Stomach (tissue), 8 donors: ENCODE measurements at regions not wholly inside any gene's neighbourhood (a gene's known extent, or its start where the extent isn't known, plus 50 kb on each side); places are given as distances from the start of the nearest gene placed in this dataset.

Experiments used
- DNase-seq, 2 donors: peaks; one replicate each; pipeline versions ENCODE4 v3.0.0 to v3.0.0-alpha.2; 2013 to 2019
- H3K27ac ChIP-seq, 5 donors: fragments of 200-600 bp in 4 of 5; sonication (generic) in 4 of 5; one replicate each; pipeline ENCODE4 v1.5.1; 2013 to 2019; ENCODE audit warnings: mild to moderate bottlenecking in 1 of 5, moderate library complexity in 1 of 5
- H3K27me3 ChIP-seq, 3 donors: fragments of 200-600 bp; sonication (generic); one replicate each; pipeline ENCODE4 v1.5.1; 2017 to 2019; ENCODE audit warnings: mixed run types in 1 of 3
- H3K36me3 ChIP-seq, 4 donors: fragments of 200-600 bp; sonication (generic); 1 replicate in 3 of 4; 2 replicates in 1 of 4; pipeline ENCODE4 v1.5.1; 2016 to 2019
- H3K4me1 ChIP-seq, 4 donors: fragments of 200-600 bp; sonication (generic); one replicate each; pipeline ENCODE4 v1.5.1; 2016 to 2019
- H3K4me3 ChIP-seq, 4 donors: fragments of 200-600 bp; sonication (generic) in 3 of 4; one replicate each; pipeline ENCODE4 v1.5.1; 2016 to 2019; ENCODE audit warnings: mild to moderate bottlenecking in 1 of 4
- H3K9me3 ChIP-seq, 4 donors: fragments of 200-600 bp; sonication (generic); one replicate each; pipeline ENCODE4 v1.5.1; 2016 to 2019
- EP300 ChIP-seq: sonication (generic); formaldehyde crosslinking; IDR thresholded peaks from one replicate; pipeline ENCODE4 v1.6.1; 2017; ENCODE audit warnings: antibody characterized with exemption
- POLR2A ChIP-seq, 4 donors: fragments of 450-650 bp; IDR thresholded peaks; one replicate each; pipeline ENCODE4 v1.6.1; 2016; ENCODE audit warnings: antibody characterized with exemption in 4 of 4, control low read depth in 2 of 4, mild to moderate bottlenecking in 1 of 4, moderate library complexity in 1 of 4
- POLR2AphosphoS5 ChIP-seq, 3 donors: sonication (generic); formaldehyde crosslinking; IDR thresholded peaks; one replicate each; pipeline ENCODE4 v1.6.1; 2016; ENCODE audit warnings: antibody characterized with exemption in 3 of 3
- WGBS, 5 donors: extraction: QIAGEN DNeasy Blood & Tissue Kit in 3 of 5; methylation state at CpG; one replicate each; pipeline versions ENCODE4 v1.1.5 to v1.1.7; 2013 to 2018; 5-methylcytosine and 5-hydroxymethylcytosine counted together
- intact Hi-C: fragments of 100-400 bp; cut with DNase I; formaldehyde crosslinking; loops from one replicate; pipeline ENCODE4 v1.15.1; 2023; ENCODE audit warnings: low total_unique reads
- TF ChIP-seq, protein P1 (sequence below), 7 experiments: fragments of 450-650 bp in 4 of 7; fragments of 200-600 bp in 3 of 7; sonication (generic) in 3 of 7; IDR thresholded peaks; one replicate each; pipeline ENCODE4 v1.5.1; 2016 to 2019; ENCODE audit warnings: antibody characterized with exemption in 7 of 7, control low read depth in 2 of 7, mild to moderate bottlenecking in 1 of 7
- donor health status: healthy with polysubstance abuse.
- donor health status: Bipolar disorder and iron deficiency.
- donor health status: healthy.

- Histone ChIP-seq H3K4me1 (no peaks in the 10 kb centered on the region), H3K4me3 (no peak overlapping the region), H3K27me3 (peaks cover 0 to 14% (median 0%) of the 10 kb centered on the region in 3 donors), H3K9me3 (peaks cover 0 to 9% (median 1%) of the 10 kb centered on the region in 4 donors), H3K36me3 (no peaks in the 10 kb centered on the region), H3K27ac (no peak overlapping the region)
- 90 to 97% (median 95%) methylated on average over 5 of the region's 5 CpGs for WGBS, 5 donors
- intact Hi-C loops = no loop called here
- DNase-seq = no peak
- TF ChIP-seq, protein P1, sequence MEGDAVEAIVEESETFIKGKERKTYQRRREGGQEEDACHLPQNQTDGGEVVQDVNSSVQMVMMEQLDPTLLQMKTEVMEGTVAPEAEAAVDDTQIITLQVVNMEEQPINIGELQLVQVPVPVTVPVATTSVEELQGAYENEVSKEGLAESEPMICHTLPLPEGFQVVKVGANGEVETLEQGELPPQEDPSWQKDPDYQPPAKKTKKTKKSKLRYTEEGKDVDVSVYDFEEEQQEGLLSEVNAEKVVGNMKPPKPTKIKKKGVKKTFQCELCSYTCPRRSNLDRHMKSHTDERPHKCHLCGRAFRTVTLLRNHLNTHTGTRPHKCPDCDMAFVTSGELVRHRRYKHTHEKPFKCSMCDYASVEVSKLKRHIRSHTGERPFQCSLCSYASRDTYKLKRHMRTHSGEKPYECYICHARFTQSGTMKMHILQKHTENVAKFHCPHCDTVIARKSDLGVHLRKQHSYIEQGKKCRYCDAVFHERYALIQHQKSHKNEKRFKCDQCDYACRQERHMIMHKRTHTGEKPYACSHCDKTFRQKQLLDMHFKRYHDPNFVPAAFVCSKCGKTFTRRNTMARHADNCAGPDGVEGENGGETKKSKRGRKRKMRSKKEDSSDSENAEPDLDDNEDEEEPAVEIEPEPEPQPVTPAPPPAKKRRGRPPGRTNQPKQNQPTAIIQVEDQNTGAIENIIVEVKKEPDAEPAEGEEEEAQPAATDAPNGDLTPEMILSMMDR (IDR thresholded peaks at IDR 0.05) = no peak
- TF ChIP-seq POLR2A (IDR thresholded peaks at IDR 0.05) (no peak), POLR2AphosphoS5 (IDR thresholded peaks at IDR 0.05) (no peak), EP300 (no peak)
Measured at GRCh38 chr5:77915346-77915745, 139.2 kb upstream of the TBCA start.

DNA sequence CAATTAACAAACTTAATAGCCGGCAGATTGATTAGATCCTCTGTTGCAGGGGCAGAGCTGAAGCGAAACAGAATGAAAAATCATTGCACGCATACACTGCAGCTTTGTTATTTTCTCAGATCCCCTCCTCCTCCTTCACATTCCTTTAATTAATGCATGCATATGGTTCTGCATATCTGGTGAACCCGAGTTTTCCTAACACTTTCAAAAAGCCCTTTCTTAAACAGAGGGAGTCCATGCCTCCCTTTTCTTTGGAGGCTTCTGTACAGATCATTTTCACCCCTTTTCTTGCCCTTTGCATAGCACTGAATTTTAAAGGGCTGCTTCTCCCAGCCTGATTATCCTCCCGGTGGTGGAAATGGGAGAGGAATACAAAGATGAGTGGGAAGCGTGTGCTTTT, 136.6 kb upstream of the TBCA start:
- Histone ChIP-seq H3K4me1 (no peaks in the 10 kb centered on the region), H3K4me3 (no peak overlapping the region), H3K9me3 (peaks cover 0 to 9% (median 1%) of the 10 kb centered on the region in 4 donors), H3K27me3 (peaks cover 0 to 14% (median 0%) of the 10 kb centered on the region in 3 donors), H3K27ac (no peak overlapping the region), H3K36me3 (no peaks in the 10 kb centered on the region)
- DNase-seq = no peak
- intact Hi-C loops = no loop called here
- WGBS, 5 donors = 53 to 63% (median 58%) methylated on average over 6 of the region's 6 CpGs
- no peak for TF ChIP-seq POLR2AphosphoS5 (IDR thresholded peaks at IDR 0.05)
- TF ChIP-seq, protein P1 (IDR thresholded peaks at IDR 0.05) = no peak
- TF ChIP-seq POLR2A (IDR thresholded peaks at IDR 0.05) = no peak
- no peak for TF ChIP-seq EP300

DNA sequence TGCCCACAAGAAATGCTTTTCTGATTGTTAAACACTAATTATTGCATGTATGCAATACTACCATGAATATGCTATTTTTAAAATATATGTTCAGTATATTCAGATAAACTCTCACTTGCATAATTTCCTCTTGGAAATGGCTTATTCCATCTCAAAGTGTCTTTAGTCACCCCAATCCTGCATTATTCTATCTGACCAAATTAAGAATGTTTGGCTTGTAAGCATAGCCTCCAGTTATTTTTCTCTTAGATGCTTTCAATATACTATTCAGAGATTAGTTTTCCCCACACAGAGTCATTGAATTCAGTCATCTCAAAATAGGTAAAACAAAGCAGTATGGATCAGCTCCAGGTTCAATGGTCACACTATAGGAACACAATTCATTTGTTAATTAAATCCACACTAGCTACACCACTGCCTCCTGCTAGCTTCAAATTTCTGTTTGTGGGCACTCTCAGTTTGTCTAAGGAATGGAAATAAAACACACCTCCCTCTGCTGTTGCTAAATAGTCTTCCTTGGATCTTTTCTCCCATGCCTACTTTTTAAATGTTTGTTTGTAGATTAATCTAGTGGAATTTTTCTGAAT, 134.6 kb upstream of the TBCA start:
- TF ChIP-seq, protein P1 (IDR thresholded peaks at IDR 0.05) = no peak
- TF ChIP-seq POLR2A (IDR thresholded peaks at IDR 0.05) (no peak), POLR2AphosphoS5 (IDR thresholded peaks at IDR 0.05) (no peak), EP300 (no peak)
- no peak overlapping the region for H3K4me3 ChIP-seq
- H3K27ac ChIP-seq = no peak overlapping the region
- H3K9me3 ChIP-seq = peaks cover 0 to 9% (median 1%) of the 10 kb centered on the region in 4 donors
- DNase-seq = no peak
- H3K4me1 ChIP-seq = no peaks in the 10 kb centered on the region
- intact Hi-C loops = no loop called here
- H3K36me3 ChIP-seq = no peaks in the 10 kb centered on the region
- H3K27me3 ChIP-seq = peaks cover 0 to 14% (median 0%) of the 10 kb centered on the region in 3 donors

- Histone ChIP-seq H3K36me3 (no peaks in the 10 kb centered on the region), H3K4me3 (no peak overlapping the region), H3K27ac (no peak overlapping the region), H3K27me3 (peaks cover 0 to 14% (median 0%) of the 10 kb centered on the region in 3 donors), H3K4me1 (no peaks in the 10 kb centered on the region), H3K9me3 (peaks cover 0 to 3% (median 1%) of the 10 kb centered on the region in 4 donors)
- intact Hi-C loops = no loop called here
- 86 to 97% (median 92%) methylated on average over 2 of the region's 2 CpGs for WGBS, 5 donors
- DNase-seq = no peak
- no peak for TF ChIP-seq POLR2AphosphoS5 (IDR thresholded peaks at IDR 0.05)
- TF ChIP-seq, protein P1 (IDR thresholded peaks at IDR 0.05) = no peak
- no peak for TF ChIP-seq POLR2A (IDR thresholded peaks at IDR 0.05)
Measured at GRCh38 chr5:77909237-77909636, 133.1 kb upstream of the TBCA start.
